Endothelial cell of hepatic sinusoid (primary cell): ENCODE measurements at regions not wholly inside any gene's neighbourhood (a gene's known extent, or its start where the extent isn't known, plus 50 kb on each side); places are given as distances from the start of the nearest gene placed in this dataset.

Source experiments
- in situ Hi-C: cut with HindIII; loops from 2 replicates; pipeline ENCODE4 v1.10.0; 2017; ENCODE audit warnings: low sequenced_read_pairs

DNA sequence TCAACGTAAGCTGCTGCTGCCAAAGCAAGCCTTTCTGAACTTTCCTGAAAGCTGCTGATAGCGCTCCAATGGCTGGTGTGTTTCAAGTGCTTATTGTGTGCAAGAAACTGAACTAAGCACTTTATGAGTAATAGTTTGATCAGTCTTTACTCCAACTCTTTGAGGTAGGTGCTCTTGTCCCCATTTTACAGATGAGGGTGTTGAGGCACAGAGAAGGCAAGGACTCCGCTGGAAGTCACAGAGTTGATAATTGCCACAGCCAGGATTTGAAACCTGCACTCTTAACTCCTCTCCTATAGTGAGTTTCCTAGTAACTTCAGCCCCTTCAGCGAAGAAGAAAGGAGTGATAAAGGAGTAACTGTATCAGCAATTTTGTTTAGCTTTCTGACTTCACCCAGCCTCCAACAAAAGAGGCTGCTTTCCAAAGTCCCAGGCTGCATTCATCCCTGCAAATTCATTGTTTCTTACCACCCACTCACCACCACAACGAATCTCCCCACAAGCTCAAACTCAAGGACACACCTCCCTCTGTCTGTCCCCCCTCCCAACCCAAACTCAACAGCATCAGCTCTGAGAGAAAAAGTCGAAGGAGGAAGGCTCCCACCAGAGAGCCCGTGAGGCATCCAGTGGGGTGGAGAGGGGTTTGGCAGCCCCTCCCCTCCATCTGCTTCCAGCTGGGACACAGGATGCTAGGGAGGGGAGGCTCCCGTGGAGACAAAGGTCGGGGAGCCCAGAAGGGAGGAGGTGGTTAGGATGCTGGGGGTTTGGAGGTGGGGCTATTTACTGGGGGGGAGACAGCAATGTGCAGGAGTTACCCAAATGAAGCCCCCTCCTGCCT is 139.6 kb downstream of the NAV1 start:
- in situ Hi-C loops = no loop called here

DNA sequence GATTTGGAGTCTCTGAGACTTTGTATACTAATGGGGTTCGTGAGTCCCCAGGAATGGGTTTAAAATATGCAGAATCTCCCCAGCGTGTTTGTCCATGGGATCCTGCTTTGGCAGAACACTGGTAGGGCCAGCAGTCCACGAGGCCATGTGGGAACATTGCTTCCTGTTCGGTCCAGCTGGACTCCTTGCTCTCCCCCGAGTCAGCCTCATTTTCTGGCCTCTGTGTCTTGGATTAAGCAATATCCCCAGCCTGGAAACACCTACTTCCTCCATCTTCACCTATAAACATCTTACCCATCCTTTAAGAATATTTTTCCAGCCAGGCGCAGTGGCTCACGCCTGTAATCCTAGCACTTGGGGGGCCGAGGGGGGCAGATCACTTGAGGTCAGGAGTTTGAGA is 142.4 kb downstream of the NAV1 start:
- in situ Hi-C loops = no loop called here

GRCh38 chr1:201682964-201683363 is 144.0 kb downstream of the NAV1 start:
- in situ Hi-C loops = no loop called here

DNA sequence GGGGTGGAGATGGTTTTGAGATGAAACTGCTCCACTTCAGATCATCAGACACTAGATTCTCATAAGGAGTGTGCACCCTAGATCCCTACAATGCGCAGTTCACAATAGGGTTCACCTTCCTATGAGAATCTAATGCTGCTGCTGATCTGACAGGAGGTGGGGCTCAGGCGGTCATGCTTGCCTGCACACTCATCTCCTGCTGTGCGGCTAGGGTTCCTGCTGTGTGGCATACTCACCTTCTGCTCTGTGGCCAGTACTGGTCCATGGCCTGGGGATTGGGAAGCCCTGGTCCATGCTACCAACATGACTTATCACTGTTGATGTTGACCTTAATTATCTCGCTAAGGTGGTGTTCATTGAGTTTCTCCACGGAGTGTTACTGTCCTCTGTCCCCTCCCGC is 144.5 kb downstream of the NAV1 start:
- in situ Hi-C loops = no loop called here

DNA sequence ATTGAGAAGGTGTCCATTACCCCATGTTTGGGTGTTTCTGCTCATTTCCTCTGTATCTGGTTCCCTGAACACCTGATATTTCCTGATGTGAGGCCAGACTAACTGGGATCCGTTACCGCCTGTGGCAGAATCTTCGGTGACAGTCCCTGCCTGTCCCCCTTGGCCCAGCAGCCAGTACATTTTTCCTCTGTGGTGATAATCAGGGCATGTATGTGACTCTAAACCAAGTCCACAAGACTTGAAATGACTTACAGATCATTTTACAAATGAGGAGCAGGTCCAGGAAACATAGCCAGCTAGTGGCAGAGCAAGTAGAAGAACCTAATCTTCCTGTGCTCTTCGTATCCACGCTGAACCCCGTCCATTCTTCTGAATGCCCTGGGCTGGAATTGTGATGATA is 143.5 kb upstream of the IPO9 start:
- in situ Hi-C loops = no loop called here

GRCh38 chr1:201686714-201687455 is 142.1 kb upstream of the IPO9 start:
- in situ Hi-C loops = no loop called here

DNA sequence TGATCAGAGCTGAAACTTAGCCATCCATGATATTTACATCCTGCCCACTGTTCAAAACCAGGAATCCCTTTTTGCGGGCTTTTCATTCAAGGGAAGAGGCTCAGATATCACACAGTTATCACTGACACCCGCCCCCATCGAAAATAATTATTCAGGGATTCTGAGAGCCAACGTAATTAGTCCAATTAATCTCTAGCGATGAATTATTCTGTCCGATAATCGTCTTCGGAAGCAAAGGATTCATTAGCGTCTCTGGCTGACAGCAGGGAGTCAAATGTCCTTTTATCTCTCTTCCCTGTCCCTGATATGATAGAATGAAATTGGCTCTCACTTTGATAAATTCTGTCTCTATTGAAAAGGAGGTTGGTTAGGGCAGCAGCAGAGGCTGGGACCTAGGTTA is 140.4 kb upstream of the IPO9 start:
- in situ Hi-C loops = no loop called here

- in situ Hi-C loops = no loop called here
These were observed 139.3 kb upstream of the IPO9 start for GRCh38 chr1:201689647-201690046.

DNA sequence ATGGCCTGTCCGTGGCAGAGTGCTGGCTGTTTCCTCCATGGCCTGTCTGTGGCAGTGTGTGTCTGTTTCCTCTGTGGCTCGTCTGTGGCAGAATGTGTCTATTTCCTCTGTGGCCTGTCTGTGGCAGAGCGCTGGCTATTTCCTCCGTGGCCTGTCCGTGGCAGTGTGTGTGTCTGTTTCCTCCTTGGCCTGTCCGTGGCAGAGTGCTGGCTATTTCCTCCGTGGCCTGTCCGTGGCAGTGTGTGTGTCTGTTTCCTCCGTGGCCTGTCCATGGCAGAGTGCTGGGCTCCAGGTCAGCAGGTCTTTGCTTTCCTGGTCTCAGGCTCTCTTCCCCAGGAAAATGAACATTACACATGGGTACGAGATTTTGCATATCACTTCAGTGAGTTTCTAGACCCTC is 138.4 kb upstream of the IPO9 start:
- in situ Hi-C loops = no loop called here

GRCh38 chr1:201691716-201692554 is 137.0 kb upstream of the IPO9 start:
- in situ Hi-C loops = no loop called here

DNA sequence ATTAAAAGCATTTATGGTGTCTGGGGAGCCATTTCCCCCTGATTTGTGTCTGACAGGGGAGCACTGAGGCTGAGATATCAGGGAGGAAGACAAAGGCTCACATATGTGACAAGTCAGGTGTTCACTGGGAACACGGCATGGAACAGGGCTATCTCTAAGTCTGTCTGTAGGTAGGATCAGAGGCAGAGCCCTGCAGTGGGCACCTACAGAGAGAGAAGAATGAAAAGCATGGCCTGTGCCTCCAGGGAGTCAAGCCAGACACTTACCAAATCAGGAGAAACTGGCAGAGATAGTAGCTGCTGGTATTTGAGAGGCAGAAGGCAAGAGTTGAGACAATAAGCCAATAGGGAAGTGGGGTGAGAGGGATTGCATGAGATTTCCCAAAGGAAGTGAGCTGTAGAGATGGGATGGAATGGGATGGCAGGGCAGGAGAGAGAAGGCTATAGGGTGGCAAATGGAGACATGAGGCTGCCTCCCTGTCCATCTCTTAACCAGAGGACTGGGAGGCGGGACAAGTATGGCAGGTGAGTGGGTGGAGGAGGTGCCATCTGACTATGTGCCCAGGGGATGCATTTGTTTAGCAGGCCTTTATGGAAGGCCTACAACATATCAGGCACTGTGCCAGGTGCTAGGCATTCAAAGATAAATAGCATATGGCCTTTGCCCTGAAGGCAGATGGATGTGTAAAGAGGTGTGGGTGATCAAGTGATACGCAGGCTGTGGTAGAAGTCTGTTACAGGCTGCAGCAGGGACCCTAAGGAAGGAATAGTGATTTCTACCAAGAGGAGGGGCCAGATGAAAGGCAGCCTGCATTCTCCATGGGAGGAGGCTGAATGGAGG is 136.2 kb upstream of the IPO9 start:
- in situ Hi-C loops = no loop called here

DNA sequence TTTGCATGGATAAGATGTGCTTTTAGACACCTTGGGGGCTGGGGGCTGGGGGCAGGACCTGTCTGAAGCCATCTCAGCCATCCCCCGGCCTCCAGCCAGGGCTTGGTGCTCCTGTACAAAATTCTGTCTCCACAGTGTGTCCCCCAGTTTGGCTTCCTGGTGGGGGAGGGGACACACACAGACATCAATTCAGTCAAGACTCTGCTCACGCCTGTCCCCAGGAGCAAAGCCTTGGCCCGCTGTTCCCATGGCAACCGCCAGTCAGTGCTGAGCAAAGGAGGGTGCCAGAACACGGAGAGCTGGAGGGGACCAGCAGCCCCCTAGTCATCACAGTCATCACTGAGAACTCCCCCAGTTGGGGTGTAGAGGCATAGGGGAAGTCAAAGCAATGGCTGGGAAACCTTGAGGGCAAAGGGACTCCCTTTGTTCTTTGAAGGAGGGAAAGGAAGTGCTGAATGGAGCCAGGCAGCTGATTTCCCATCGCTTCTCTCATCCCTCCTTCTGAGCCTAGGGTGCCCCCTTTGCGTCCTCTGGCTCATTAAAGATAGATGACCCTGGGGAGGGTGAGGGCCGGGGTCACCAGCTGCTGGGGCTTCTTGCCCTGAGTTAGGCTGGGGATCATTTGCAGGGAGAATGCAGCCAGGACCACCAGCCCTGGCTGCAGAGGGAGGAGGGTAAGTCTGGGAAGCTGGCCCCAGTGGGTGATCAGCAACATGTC is 134.9 kb upstream of the IPO9 start:
- in situ Hi-C loops = no loop called here

GRCh38 chr1:201694608-201695335 is 134.2 kb upstream of the IPO9 start:
- in situ Hi-C loops = no loop called here

- in situ Hi-C loops = no loop called here
These were observed 133.3 kb upstream of the IPO9 start for GRCh38 chr1:201695607-201696006.

- in situ Hi-C loops = no loop called here
These were observed 132.7 kb upstream of the IPO9 start for GRCh38 chr1:201696217-201696761.

DNA sequence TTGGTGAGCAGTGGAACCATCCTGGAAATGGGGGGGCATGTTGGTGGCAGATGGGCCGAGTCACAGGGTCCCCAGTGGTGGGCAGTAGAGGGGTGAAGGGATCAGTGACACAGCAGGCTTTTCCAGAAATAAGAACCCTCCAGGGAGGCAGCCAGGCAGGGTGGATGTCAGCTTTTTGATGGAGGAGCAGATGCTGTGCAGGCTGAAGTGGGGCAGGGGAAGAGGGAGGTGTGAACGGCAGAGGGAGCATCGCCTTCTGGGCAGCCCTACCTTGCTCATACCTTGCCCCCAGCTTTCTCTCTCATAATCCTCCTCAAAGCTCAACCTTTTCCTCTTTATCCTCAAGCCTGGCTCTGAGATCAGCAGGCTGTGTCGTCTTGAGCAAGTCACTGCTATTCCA is 131.8 kb upstream of the IPO9 start:
- in situ Hi-C loops = no loop called here

DNA sequence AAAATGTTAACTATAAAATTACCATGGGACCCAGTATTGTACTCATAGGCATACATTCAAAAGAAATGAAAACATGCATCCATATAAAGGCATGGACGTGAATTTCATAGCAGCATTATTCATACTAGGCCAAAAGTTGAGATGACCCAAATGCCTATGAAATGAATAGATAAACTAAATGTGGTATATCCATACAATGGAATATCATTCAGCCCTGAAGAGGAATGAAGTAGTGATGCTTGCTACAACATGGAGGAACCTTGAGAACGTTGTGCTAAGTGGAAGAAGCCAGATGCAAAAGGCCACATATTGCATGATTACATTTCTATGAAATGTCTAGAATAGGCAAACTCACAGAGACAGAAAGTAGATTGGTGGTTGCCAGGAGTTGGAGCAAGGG is 127.1 kb upstream of the IPO9 start:
- in situ Hi-C loops = no loop called here

DNA sequence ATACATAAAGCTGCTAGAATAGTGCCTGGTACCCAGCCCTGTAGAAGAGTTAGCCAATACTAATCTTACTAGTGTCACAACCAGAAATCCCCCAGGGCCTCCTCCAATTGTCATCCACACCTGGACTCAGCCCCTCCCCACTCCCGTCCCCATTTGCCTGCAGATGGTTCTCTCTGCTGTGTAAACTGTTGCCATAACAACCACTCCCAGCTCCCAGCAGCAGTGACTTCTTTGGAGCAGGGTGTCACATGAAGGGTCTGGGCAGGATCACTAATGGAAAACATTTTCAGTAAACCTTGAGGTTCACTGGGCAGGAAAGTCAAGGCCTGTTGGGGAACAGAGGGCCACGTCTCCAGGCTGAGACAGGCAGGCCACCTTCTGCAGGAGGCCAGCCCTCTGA is 126.0 kb upstream of the IPO9 start:
- in situ Hi-C loops = no loop called here
